OCI-LY1 (cell line): ENCODE measurements at regions not wholly inside any gene's neighbourhood (a gene's known extent, or its start where the extent isn't known, plus 50 kb on each side); places are given as distances from the start of the nearest gene placed in this dataset.

ENCODE experiments used
- CTCF ChIP-seq: fragments of 200-600 bp; sonication (generic), shearing (Covaris generic); IDR thresholded peaks from 2 replicates; pipeline ENCODE4 v1.5.1; 2017; ENCODE audit warnings: mild to moderate bottlenecking, antibody characterized with exemption, low read length, moderate library complexity, mixed read lengths
- EZH2 ChIP-seq: fragments of 200-600 bp; sonication (generic), shearing (Covaris generic); IDR thresholded peaks from 2 replicates; pipeline ENCODE4 v1.8.0; 2017; ENCODE audit warnings: borderline replicate concordance, mixed run types, mild to moderate bottlenecking, antibody characterized with exemption, low read length, moderate library complexity, mixed read lengths

GRCh38 chr15:81852411-81853149, 193.2 kb downstream of the MEX3B start:
- no peak for TF ChIP-seq CTCF
- no peak for TF ChIP-seq EZH2
